Naive B cell (primary cell): ENCODE measurements at regions not wholly inside any gene's neighbourhood (a gene's known extent, or its start where the extent isn't known, plus 50 kb on each side); places are given as distances from the start of the nearest gene placed in this dataset.
"Not testable (repeated sequence)": the region's sequence is repeated elsewhere in the genome, so short reads cannot be mapped to it uniquely, and the experiment has no call there.

ENCODE experiments used
- ATAC-seq, 2 donors: fragments of 150-1000 bp; cut with Tn5 transposase; 2 replicates each; pipeline ENCODE4 v1.10.0; 2021; ENCODE audit warnings: low read depth in 2 of 2, mild to moderate bottlenecking in 2 of 2, moderate library complexity in 2 of 2
- DNase-seq: peaks from one replicate; pipeline ENCODE4 v3.0.0; 2022
- H3K27ac Mint-ChIP-seq, 6 donors: one replicate each; pipeline ENCODE4 v1.8.0; 2020 to 2022; ENCODE audit warnings: mild to moderate bottlenecking in 6 of 6, mixed read lengths in 6 of 6, moderate library complexity in 5 of 6, inconsistent platforms in 2 of 6
- H3K27me3 Mint-ChIP-seq, 3 donors: one replicate each; pipeline ENCODE4 v1.8.0; 2021 to 2022; ENCODE audit warnings: mixed read lengths in 3 of 3, mild to moderate bottlenecking in 1 of 3
- H3K36me3 Mint-ChIP-seq, 2 donors: one replicate each; pipeline ENCODE4 v1.8.0; 2020 to 2022; ENCODE audit warnings: mixed read lengths in 2 of 2, inconsistent platforms in 1 of 2, mild to moderate bottlenecking in 1 of 2
- H3K4me1 Mint-ChIP-seq, 3 donors: one replicate each; pipeline ENCODE4 v1.8.0; 2020 to 2022; ENCODE audit warnings: mixed read lengths in 3 of 3, inconsistent platforms in 1 of 3, mild to moderate bottlenecking in 1 of 3, moderate library complexity in 1 of 3
- H3K4me3 Mint-ChIP-seq, 8 donors: one replicate each; pipeline ENCODE4 v1.8.0; 2020 to 2022; ENCODE audit warnings: mild to moderate bottlenecking in 8 of 8, mixed read lengths in 8 of 8, moderate library complexity in 8 of 8, inconsistent platforms in 2 of 8
- H3K9me3 Mint-ChIP-seq, 7 donors: one replicate each; pipeline ENCODE4 v1.8.0; 2020 to 2022; ENCODE audit warnings: mixed read lengths in 7 of 7, mild to moderate bottlenecking in 5 of 7, inconsistent platforms in 2 of 7, moderate library complexity in 1 of 7

GRCh38 chr12:17142856-17143255 is 536.9 kb upstream of the LMO3 start:
- Mint-ChIP-seq H3K27ac (no peak overlapping the region), H3K4me1 (no peaks in the 10 kb centered on the region), H3K9me3 (peaks cover 0 to 6% (median 1%) of the 10 kb centered on the region in 7 donors), H3K4me3 (no peak overlapping the region), H3K27me3 (no peaks in the 10 kb centered on the region), H3K36me3 (no peaks in the 10 kb centered on the region)
- ATAC-seq (no peak), DNase-seq (no peak)

- no peak overlapping the region for H3K4me3 Mint-ChIP-seq
- DNase-seq, result no peak
- no peaks in the 10 kb centered on the region for H3K36me3 Mint-ChIP-seq
- H3K27me3 Mint-ChIP-seq, result no peaks in the 10 kb centered on the region
- H3K9me3 Mint-ChIP-seq, result peaks cover 0 to 8% (median 0%) of the 10 kb centered on the region in 7 donors
- H3K27ac Mint-ChIP-seq, result no peak overlapping the region
- ATAC-seq, result no peak
- no peaks in the 10 kb centered on the region for H3K4me1 Mint-ChIP-seq
Observed at GRCh38 chr12:17139931-17140330, 534.0 kb upstream of the LMO3 start.

- no peaks in the 10 kb centered on the region for H3K27me3 Mint-ChIP-seq
- DNase-seq (no peak), ATAC-seq (no peak)
- H3K9me3 Mint-ChIP-seq, result peaks cover 0 to 8% (median 0%) of the 10 kb centered on the region in 7 donors
- no peak overlapping the region for H3K4me3 Mint-ChIP-seq
- H3K4me1 Mint-ChIP-seq, result no peaks in the 10 kb centered on the region
- no peaks in the 10 kb centered on the region for H3K36me3 Mint-ChIP-seq
- no peak overlapping the region for H3K27ac Mint-ChIP-seq
Observed at GRCh38 chr12:17137396-17137795, 531.4 kb upstream of the LMO3 start.

GRCh38 chr12:17134315-17134714 is 528.4 kb upstream of the LMO3 start:
- no peak for ATAC-seq
- H3K27ac Mint-ChIP-seq, result no peak overlapping the region
- no peak for DNase-seq
- no peaks in the 10 kb centered on the region for H3K4me1 Mint-ChIP-seq
- peaks cover 0 to 3% (median 0%) of the 10 kb centered on the region in 7 donors for H3K9me3 Mint-ChIP-seq
- H3K27me3 Mint-ChIP-seq, result no peaks in the 10 kb centered on the region
- no peaks in the 10 kb centered on the region for H3K36me3 Mint-ChIP-seq
- no peak overlapping the region for H3K4me3 Mint-ChIP-seq

DNA sequence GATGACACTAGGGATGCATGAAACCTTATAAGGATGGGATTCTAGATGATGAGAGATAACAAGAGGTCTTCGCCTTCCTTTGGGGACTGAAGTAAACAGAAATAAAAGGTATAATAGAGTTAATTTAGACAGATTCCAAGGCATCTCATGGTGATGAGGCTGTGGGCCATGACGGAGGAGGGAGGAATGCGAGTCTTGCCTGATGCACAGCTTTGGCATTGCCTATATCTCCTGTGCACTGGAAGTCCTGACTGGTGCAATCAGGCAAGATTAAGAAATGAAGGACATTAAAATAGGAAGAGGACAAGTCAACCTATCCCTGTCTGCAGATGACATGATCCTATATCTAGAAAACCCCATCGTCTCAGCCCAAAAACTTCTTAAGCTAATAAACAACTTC is 526.4 kb upstream of the LMO3 start:
- H3K27ac Mint-ChIP-seq, result no peak overlapping the region
- ATAC-seq (no peak), DNase-seq (no peak)
- no peaks in the 10 kb centered on the region for H3K4me1 Mint-ChIP-seq
- peaks cover 0 to 3% (median 0%) of the 10 kb centered on the region in 7 donors for H3K9me3 Mint-ChIP-seq
- no peaks in the 10 kb centered on the region for H3K27me3 Mint-ChIP-seq
- H3K36me3 Mint-ChIP-seq, result no peaks in the 10 kb centered on the region
- no peak overlapping the region for H3K4me3 Mint-ChIP-seq

DNA sequence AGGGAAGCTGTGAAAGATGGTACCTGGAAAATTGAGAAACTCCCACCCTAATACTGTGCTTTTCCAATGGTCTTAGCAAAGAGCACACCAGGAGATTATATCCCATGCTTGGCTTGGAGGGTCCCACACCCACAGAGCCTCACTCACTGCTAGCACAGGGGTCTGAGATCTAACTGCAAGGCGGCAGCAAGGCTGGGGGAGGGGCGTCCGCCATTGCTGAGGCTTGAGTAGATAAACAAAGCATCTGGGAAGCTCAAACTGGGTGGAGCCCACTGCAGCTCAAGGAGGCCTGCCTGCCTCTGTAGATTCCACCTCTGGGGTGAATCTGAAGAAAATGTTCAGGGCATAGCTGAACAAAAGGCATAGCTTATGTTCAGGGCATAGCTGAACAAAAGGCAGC is 510.6 kb upstream of the LMO3 start:
- H3K27ac Mint-ChIP-seq, ATAC-seq, H3K4me3 Mint-ChIP-seq, H3K4me1 Mint-ChIP-seq, H3K36me3 Mint-ChIP-seq, H3K27me3 Mint-ChIP-seq, DNase-seq: not testable (repeated sequence)
- H3K9me3 Mint-ChIP-seq, result peaks cover 5 to 17% (median 7%) of the 10 kb centered on the region in 7 donors

DNA sequence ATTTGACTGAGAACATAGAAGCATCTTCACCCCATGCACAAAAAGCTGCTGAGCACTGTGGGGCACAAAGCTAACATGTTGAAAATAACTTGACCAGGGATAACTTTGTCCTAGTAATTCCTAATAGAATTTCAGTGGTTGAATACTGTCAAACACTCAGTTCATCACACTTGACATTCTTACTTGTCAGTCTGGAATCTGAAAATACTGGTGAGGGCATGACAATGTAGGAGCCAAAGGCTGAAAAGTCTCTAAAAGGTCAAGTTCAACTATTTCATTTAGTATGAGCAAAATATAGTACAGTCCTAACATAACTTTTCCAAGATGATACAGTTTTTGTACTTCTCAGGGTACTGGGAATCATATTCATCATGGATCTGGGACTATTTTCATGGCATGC is 504.4 kb upstream of the LMO3 start:
- no peak for DNase-seq
- H3K4me3 Mint-ChIP-seq, result no peak overlapping the region
- no peak for ATAC-seq
- H3K4me1 Mint-ChIP-seq, result no peaks in the 10 kb centered on the region
- no peaks in the 10 kb centered on the region for H3K36me3 Mint-ChIP-seq
- no peak overlapping the region for H3K27ac Mint-ChIP-seq
- H3K27me3 Mint-ChIP-seq, result no peaks in the 10 kb centered on the region
- peaks cover 0 to 5% (median 3%) of the 10 kb centered on the region in 7 donors for H3K9me3 Mint-ChIP-seq

DNA sequence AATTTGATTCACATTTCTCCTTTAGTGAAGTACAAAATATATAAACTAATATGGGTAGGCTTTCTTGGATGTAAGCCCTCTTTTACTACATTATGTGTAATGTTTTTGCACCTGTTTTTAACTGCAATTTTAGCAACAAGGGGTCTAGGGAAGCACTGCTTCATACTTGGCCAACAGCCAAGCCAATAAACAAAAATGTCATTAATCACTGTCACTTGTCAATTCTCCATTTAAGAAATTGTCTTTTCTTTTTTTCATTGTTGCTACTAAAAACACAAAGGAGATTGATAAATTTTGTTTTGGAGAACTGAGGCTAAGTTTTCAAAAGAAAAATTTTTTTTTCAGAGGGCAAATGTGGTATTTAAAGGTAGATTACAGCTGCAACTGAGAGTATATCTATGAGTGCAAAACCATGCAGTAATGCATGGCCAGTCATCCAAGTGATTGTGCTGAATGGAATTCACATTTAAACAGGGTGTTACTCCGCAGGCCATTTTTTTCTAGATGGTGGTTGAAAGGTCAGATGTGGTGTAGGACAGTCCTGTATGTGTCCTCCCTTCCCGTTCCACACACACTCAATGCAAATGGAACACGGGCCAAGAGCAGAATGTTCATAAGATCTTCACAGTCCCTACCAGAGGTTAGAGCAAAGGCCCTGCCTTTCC is 503.0 kb upstream of the LMO3 start:
- no peaks in the 10 kb centered on the region for H3K27me3 Mint-ChIP-seq
- DNase-seq (no peak), ATAC-seq (no peak)
- H3K4me3 Mint-ChIP-seq, result no peak overlapping the region
- H3K27ac Mint-ChIP-seq, result no peak overlapping the region
- peaks cover 0 to 8% (median 3%) of the 10 kb centered on the region in 7 donors for H3K9me3 Mint-ChIP-seq
- no peaks in the 10 kb centered on the region for H3K36me3 Mint-ChIP-seq
- H3K4me1 Mint-ChIP-seq, result no peaks in the 10 kb centered on the region

GRCh38 chr12:17104801-17105200 is 498.8 kb upstream of the LMO3 start:
- H3K4me1 Mint-ChIP-seq, result no peaks in the 10 kb centered on the region
- H3K36me3 Mint-ChIP-seq, result no peaks in the 10 kb centered on the region
- no peak overlapping the region for H3K4me3 Mint-ChIP-seq
- no peaks in the 10 kb centered on the region for H3K27me3 Mint-ChIP-seq
- ATAC-seq (no peak), DNase-seq (no peak)
- no peak overlapping the region for H3K27ac Mint-ChIP-seq
- H3K9me3 Mint-ChIP-seq, result peaks cover 0 to 23% (median 7%) of the 10 kb centered on the region in 7 donors

DNA sequence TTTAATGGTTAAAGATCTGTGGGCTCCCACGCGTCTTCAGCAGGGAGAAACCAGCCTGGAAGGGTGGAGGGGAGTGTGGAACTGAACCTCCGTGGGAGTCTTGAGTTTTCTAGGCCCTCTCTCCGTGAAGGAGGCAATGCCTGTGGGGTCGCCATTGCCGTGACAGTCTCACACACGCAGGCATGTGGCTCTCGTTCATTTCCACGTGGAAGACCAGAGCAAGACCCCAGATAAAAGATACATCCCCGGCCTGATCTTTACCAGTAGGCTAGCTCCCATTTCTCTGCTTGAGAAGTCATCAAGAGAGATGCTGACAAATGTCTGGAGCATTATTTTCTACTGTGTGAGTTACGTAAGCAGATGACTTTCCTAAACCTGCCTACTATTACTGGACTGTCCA is 491.7 kb upstream of the LMO3 start:
- Mint-ChIP-seq H3K4me1 (no peaks in the 10 kb centered on the region), H3K9me3 (peaks cover 7 to 16% (median 10%) of the 10 kb centered on the region in 7 donors), H3K4me3 (no peak overlapping the region), H3K27me3 (no peaks in the 10 kb centered on the region), H3K27ac (no peak overlapping the region), H3K36me3 (no peaks in the 10 kb centered on the region)
- no peak for ATAC-seq
- no peak for DNase-seq

DNA sequence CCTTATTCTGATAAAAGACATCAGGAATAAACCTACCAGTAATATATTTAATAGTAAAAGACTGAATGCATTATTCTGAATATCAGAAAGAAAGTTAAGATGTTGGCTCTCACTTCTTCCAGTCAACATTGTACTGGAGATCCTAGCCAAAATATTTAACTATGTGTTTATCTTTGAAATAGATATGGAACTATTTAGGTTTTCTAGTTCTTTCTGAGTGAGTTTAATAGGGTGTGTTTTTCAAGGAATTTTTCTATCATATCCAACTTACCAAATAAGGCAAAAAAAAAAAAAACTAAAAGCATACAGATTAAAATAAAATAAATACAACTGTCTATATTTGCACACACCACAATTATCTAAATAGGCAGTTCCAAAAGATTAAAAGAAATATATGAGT is 478.9 kb upstream of the LMO3 start:
- H3K9me3 Mint-ChIP-seq, result peaks cover 4 to 33% (median 7%) of the 10 kb centered on the region in 7 donors
- DNase-seq, result no peak
- H3K4me1 Mint-ChIP-seq, result no peaks in the 10 kb centered on the region
- H3K4me3 Mint-ChIP-seq, result no peak overlapping the region
- no peaks in the 10 kb centered on the region for H3K36me3 Mint-ChIP-seq
- no peak for ATAC-seq
- H3K27ac Mint-ChIP-seq, result no peak overlapping the region
- H3K27me3 Mint-ChIP-seq, result no peaks in the 10 kb centered on the region

GRCh38 chr12:17079251-17079909 is 473.4 kb upstream of the LMO3 start:
- H3K36me3 Mint-ChIP-seq, result no peaks in the 10 kb centered on the region
- DNase-seq, result no peak

GRCh38 chr12:17077594-17077993 is 471.6 kb upstream of the LMO3 start:
- no peak for ATAC-seq
- Mint-ChIP-seq H3K9me3 (peaks cover under 1 to 8% (median 4%) of the 10 kb centered on the region in 7 donors), H3K27ac (no peak overlapping the region), H3K36me3 (no peaks in the 10 kb centered on the region), H3K4me3 (no peak overlapping the region), H3K27me3 (no peaks in the 10 kb centered on the region), H3K4me1 (no peaks in the 10 kb centered on the region)
- no peak for DNase-seq

More at GRCh38 chr12:17079251-17079909, 473.4 kb upstream of the LMO3 start:
- Mint-ChIP-seq H3K4me1 (no peaks in the 10 kb centered on the region), H3K9me3 (peaks cover 2 to 12% (median 4%) of the 10 kb centered on the region in 7 donors), H3K4me3 (no peak overlapping the region), H3K27me3 (no peaks in the 10 kb centered on the region), H3K27ac (no peak overlapping the region)
- no peak for ATAC-seq

- Mint-ChIP-seq H3K27ac (no peak overlapping the region), H3K36me3 (no peaks in the 10 kb centered on the region), H3K4me3 (no peak overlapping the region), H3K4me1 (no peaks in the 10 kb centered on the region), H3K9me3 (peaks cover 0 to 6% (median 4%) of the 10 kb centered on the region in 7 donors), H3K27me3 (no peaks in the 10 kb centered on the region)
- no peak for DNase-seq
- ATAC-seq, result no peak
Observed at GRCh38 chr12:17076811-17077210, 470.8 kb upstream of the LMO3 start.
